Amniotic epithelial cell (primary cell): ENCODE measurements at regions not wholly inside any gene's neighbourhood (a gene's known extent, or its start where the extent isn't known, plus 50 kb on each side); places are given as distances from the start of the nearest gene placed in this dataset.

Experiments
- DNase-seq: peaks from one replicate; pipeline ENCODE4 v3.0.0-alpha.2; 2010; ENCODE audit warnings: low read depth

DNA sequence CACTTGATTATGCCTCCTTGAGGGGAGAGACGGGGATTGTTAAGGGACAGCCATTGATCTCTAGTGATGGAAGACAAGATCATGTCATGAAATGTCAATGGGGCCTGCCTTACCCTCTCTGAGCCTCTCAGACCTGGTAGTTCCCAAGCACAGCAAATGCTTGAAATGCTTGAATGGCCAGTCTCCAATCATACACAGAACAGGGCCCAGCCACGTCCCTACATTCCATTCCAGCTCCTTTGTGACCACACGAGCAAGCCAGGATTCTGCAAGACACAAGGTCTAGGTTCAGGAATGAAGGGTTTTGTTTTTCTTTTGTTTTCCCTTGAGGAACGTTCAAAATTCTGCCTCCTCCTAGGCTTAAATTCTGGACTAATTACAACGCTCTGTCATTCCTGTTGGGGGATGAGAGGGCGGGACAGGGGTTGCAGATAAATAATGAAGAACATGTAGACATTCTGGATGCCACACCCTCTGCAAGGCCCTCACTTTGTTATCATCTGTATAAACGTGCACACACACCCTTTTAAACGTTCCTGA, 98.1 kb upstream of the YPEL5 start:
- DNase-seq, result no peak

DNA sequence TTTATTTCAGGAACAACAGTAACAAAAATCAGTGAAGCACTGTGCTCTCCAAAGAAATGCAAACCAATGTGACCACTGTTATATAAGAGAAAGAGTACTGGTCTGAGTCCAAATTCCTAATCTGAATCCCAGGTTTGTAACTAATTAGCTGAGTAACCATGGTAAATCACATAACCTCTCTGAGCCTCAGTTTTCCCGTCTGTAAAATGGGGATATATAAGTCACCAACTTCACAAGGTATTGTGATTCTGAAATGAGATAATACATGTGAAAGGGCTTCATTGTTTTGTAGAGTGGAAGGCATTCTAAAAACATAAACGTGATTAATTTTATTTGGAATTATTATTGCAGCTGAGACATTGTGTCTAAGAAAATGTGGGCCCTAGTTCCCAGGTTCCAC, 91.3 kb upstream of the YPEL5 start:
- no peak for DNase-seq

DNA sequence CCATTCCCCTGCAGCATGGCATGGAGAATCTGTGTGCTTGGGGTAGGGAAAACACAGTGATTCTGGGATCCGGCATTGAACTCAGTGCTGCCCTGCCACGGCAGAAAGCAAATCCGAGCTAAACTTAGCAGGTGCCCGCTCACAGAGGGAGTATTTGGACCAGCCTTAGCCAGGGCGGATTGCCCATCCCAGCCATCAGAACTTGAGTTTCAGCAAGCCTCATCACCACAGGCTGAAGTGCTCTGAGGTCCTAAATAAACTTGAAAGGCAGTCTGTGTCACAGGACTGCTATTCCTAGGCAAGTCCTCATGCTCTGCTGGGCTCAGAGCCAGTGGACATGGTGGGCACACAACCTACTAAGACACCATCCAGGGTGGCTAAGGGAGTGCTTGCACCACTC, 86.2 kb upstream of the YPEL5 start:
- no peak for DNase-seq

DNA sequence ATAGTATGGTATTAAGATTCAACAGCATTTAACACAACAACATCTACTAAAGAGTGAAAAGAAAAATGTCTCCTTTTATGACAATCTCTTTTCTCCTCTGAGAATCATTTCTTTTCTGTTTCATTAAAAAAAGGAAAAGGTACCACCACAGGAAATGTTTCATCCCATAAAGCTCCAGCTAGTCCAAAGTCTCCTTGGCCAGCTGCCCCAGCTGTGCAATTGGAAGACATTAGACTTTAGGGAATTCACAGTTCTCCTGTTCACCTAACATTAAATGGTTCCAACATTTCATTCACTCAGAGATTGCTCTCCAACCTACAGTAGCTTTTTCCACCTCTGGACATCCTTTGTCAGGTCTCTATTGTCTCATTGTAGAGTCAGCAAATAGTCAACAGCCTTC, 78.7 kb upstream of the YPEL5 start:
- DNase-seq, result no peak

DNA sequence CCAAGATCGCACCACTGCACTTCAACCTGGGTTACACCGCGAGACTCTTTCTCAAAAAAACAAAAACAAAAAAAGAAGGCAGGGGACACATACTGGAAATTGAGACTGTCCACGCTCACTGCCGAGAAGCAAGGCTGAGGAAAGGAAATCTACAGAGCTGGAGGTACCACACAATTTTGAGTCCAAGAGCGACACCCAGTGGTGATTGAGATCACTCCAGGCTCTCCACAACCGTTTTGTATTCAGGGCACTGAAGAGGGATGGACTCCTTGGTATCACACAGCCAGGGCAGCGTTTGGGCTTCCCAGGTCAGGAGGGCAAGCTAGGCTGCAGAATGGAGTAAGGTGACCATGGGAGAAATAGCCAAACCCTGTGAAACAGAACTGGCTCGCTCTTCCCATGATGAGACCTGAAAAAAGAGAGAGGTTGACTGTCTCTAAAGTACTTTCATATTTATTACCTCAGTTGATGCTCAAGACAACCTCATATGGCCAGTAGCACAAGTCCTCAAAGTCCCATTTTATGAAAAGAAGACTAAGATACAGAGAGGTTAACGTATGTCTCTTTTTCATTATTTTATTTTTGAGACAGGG, 74.5 kb upstream of the YPEL5 start:
- DNase-seq, result peak; percentile 62

DNA sequence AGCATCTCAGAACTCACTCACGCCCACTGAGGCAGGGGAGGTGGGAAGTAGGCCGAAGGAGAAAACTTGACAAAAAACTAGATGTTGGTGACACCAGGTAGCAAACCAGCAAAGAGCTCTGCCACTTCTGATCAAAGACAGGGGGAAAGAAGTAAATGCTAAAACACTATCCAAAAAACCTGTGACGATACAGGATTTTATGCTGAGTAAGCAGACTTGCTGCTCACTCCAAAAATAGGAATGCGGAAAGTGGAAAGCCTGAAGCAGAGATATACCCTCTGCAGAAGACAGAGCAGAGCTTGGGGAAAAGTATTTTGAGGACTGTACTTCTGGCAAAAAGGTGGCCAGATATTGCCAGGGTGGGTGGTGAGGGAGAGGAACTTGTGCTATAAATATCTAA, 73.3 kb upstream of the YPEL5 start:
- no peak for DNase-seq

DNA sequence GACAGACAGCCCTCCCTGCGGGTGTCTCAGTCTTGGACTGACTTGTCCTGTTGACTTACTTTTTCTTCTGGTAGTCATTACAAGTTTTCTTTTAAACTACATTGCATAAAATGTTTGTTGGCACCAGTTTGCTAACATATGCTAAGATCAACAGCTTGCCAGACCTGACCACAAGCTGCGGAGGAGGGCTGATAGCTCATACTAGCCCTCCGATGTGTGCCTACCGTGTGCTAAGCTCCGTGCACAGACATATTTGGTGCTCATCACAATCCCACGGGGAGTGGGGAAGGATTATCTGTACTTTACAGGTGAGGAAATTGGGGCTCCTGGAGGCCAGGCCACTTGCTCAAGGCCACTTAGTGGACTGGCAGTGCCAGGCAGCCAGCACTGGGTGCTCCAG, 72.8 kb upstream of the YPEL5 start:
- DNase-seq, result peak; percentile 43

DNA sequence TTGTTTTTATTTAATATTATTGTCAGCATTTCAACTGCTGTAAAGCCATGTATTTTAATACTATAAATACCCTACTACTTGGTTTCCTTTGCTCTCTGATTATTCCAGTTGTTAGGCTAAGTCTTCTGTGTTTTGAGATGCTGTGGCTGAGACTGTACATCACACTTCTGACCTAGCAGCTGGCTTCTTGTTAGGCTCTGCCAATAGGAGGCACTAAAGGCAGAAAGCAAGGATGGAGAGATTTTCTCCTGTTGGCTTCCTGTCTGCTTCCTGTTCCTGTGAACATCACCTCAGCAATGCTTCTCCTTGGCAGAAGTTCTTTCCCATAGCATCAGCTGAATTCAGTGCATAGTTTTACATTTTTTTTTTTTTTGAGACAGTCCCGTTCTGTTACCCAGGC, 68.3 kb upstream of the YPEL5 start:
- peak; percentile 4 for DNase-seq

DNA sequence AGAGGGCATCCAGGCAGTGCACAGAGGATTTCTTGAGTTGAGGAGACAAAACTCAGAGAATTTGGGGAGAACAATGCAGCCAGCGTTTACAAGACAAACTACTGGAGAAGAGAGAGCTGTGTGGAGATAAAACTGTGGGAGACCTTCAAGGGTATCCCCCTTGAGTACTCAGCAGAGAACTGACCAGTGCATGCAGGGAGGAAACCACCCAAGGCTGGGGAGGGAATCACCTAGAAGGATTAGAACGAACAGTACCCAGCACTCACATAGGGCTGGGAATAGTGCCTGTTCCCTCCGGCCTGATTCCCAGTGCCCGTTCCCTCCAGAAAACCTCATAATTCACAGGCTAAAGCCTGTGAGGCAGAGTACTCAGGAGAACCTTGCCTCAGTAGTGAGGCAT, 61.9 kb upstream of the YPEL5 start:
- DNase-seq, result no peak

DNA sequence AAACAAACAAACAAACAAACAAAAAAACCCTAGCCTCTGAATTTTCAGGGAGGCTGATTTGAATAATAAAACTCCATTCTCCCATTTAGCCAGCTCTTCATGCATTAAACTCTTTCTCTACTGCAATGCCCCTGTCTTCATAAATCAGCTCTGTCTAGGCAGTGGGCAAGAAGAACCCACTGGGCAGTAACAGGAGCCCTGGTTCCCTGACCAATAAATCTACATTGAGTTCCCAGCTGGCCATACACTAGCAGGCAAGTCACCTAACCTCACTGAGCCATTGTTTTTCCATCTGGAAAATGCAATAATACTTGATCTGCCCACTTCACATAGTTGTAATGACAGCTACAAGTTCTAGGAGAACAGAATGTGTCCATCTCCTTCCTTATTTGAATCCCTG, 57.6 kb upstream of the YPEL5 start:
- no peak for DNase-seq

DNA sequence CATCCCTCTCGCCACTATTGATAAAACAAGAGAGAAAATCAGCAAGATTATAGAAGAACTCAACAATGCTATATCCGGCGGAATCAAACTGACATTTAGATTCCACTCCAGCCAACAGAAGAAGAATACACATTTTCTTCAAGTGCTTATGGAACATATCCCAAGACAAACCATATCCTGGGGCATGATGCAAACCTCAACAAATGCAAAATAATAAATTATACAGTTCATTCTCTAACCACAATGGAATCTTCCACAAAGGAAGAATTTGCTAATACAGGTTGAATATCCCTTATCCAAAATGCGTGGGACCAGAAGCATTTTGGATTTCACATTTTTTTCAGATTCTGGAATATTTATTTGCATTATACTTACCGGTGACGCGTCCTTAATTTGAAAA, 51.4 kb upstream of the YPEL5 start:
- peak; percentile 8 for DNase-seq

DNA sequence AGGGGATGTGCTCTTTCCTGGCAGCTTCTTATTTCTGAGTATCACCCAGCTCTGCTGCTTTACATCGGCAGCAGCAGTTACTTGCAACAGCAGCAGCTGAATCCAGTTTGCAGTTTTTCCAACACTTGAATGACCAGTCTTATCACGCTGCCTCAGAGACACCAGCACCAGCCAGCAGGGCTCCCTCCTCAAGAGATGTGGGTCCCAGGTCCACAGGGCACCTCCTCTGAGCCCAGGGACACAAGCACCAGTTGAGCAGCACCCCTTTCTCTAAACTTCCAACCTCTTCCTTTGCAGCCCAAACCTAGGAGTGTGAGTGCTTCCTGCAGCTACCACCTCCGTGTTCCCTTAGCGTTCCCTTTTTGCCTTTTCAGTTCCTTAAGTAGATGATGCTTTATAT, 50.4 kb upstream of the YPEL5 start:
- DNase-seq, result no peak
